ENCODE measurements at regions not wholly inside any gene's neighbourhood (a gene's known extent, or its start where the extent isn't known, plus 50 kb on each side); places are given as distances from the start of the nearest gene placed in this dataset.

- no peaks in the 10 kb centered on the region for H3K9me3 Mint-ChIP-seq (ENCODE audit: low read depth)
- no peaks in the 10 kb centered on the region for H3K36me3 Mint-ChIP-seq (ENCODE audit: insufficient read depth)
- TF ChIP-seq CTCF (IDR thresholded peaks at IDR 0.05; ENCODE audit: unreplicated experiment), result no peak
- no peaks in the 10 kb centered on the region for H3K4me1 Mint-ChIP-seq (ENCODE audit: low read depth)
- no peak for DNase-seq (ENCODE audit: low spot score, unreplicated experiment)
- no peak overlapping the region for H3K4me3 Mint-ChIP-seq (ENCODE audit: low read depth)
- H3K27me3 Mint-ChIP-seq, result peaks cover 3% of the 10 kb centered on the region
- H3K27ac Mint-ChIP-seq, result no peak overlapping the region
Observed at GRCh38 chr5:61905613-61906012, 400.4 kb upstream of the KIF2A start.

GRCh38 chr5:61906820-61907219 lies 399.2 kb upstream of the KIF2A start:
- Mint-ChIP-seq H3K9me3 (ENCODE audit: low read depth) (peaks cover 3% of the 10 kb centered on the region), H3K36me3 (ENCODE audit: insufficient read depth) (no peaks in the 10 kb centered on the region), H3K27ac (peak overlapping the region; percentile 0), H3K27me3 (peaks cover 3% of the 10 kb centered on the region), H3K4me3 (ENCODE audit: low read depth) (no peak overlapping the region), H3K4me1 (ENCODE audit: low read depth) (no peaks in the 10 kb centered on the region)
- DNase-seq (ENCODE audit: low spot score, unreplicated experiment), result no peak
- TF ChIP-seq CTCF (IDR thresholded peaks at IDR 0.05; ENCODE audit: unreplicated experiment), result no peak

- TF ChIP-seq CTCF (IDR thresholded peaks at IDR 0.05; ENCODE audit: unreplicated experiment), result no peak
- H3K36me3 Mint-ChIP-seq (ENCODE audit: insufficient read depth), result no peaks in the 10 kb centered on the region
- H3K4me1 Mint-ChIP-seq (ENCODE audit: low read depth), result no peaks in the 10 kb centered on the region
- no peak overlapping the region for H3K27ac Mint-ChIP-seq
- no peak for DNase-seq (ENCODE audit: low spot score, unreplicated experiment)
- H3K4me3 Mint-ChIP-seq (ENCODE audit: low read depth), result no peak overlapping the region
- H3K27me3 Mint-ChIP-seq, result peaks cover 3% of the 10 kb centered on the region
- peaks cover 8% of the 10 kb centered on the region for H3K9me3 Mint-ChIP-seq (ENCODE audit: low read depth)
Observed at GRCh38 chr5:61907995-61908394, 398.0 kb upstream of the KIF2A start.

- TF ChIP-seq CTCF (IDR thresholded peaks at IDR 0.05; ENCODE audit: unreplicated experiment), result no peak
Observed at GRCh38 chr5:61910771-61911170, 395.2 kb upstream of the KIF2A start.

GRCh38 chr5:61912559-61912958 lies 393.4 kb upstream of the KIF2A start:
- H3K4me3 Mint-ChIP-seq (ENCODE audit: low read depth), result no peak overlapping the region
- H3K36me3 Mint-ChIP-seq (ENCODE audit: insufficient read depth), result no peaks in the 10 kb centered on the region
- H3K27ac Mint-ChIP-seq, result no peak overlapping the region
- no peak for DNase-seq (ENCODE audit: low spot score, unreplicated experiment)
- no peaks in the 10 kb centered on the region for H3K4me1 Mint-ChIP-seq (ENCODE audit: low read depth)
- no peaks in the 10 kb centered on the region for H3K27me3 Mint-ChIP-seq
- no peak for TF ChIP-seq CTCF (IDR thresholded peaks at IDR 0.05; ENCODE audit: unreplicated experiment)
- H3K9me3 Mint-ChIP-seq (ENCODE audit: low read depth), result peaks cover 10% of the 10 kb centered on the region

More at GRCh38 chr5:61910771-61911170, 395.2 kb upstream of the KIF2A start:
- Mint-ChIP-seq H3K4me1 (ENCODE audit: low read depth) (no peaks in the 10 kb centered on the region), H3K27ac (no peak overlapping the region), H3K36me3 (ENCODE audit: insufficient read depth) (no peaks in the 10 kb centered on the region), H3K4me3 (ENCODE audit: low read depth) (no peak overlapping the region), H3K27me3 (peaks cover 3% of the 10 kb centered on the region), H3K9me3 (ENCODE audit: low read depth) (peaks cover 10% of the 10 kb centered on the region)
- DNase-seq (ENCODE audit: low spot score, unreplicated experiment), result no peak
